H7 (cell line): ENCODE measurements at regions not wholly inside any gene's neighbourhood (a gene's known extent, or its start where the extent isn't known, plus 50 kb on each side); places are given as distances from the start of the nearest gene placed in this dataset.

Experiments used
- DNase-seq: peaks from one replicate; pipeline ENCODE4 v3.0.0; 2012
- H3K27me3 ChIP-seq: 2 replicates; pipeline ENCODE4 v1.6.0; 2011; ENCODE audit warnings: mild to moderate bottlenecking, low read length; ENCODE audit not compliant: control insufficient read depth, insufficient read depth
- H3K36me3 ChIP-seq: replicated peaks from 2 replicates; pipeline ENCODE4 v1.5.1; 2011; ENCODE audit warnings: low read length; ENCODE audit not compliant: control insufficient read depth, insufficient read depth
- H3K4me3 ChIP-seq: 2 replicates; pipeline ENCODE4 v1.5.1; 2011; ENCODE audit warnings: low read depth, mild to moderate bottlenecking, control low read depth, low read length, moderate library complexity; ENCODE audit not compliant: insufficient read depth

- no peak overlapping the region for H3K4me3 ChIP-seq
- H3K36me3 ChIP-seq, result no peaks in the 10 kb centered on the region
- DNase-seq, result no peak
- H3K27me3 ChIP-seq, result no peaks in the 10 kb centered on the region
Measured at GRCh38 chr9:91024841-91025240, 223.2 kb downstream of the SYK start.

GRCh38 chr9:91025856-91026255 lies 224.2 kb downstream of the SYK start:
- H3K4me3 ChIP-seq, result no peak overlapping the region
- H3K27me3 ChIP-seq, result no peaks in the 10 kb centered on the region
- H3K36me3 ChIP-seq, result no peaks in the 10 kb centered on the region
- no peak for DNase-seq

- no peak for DNase-seq
- Histone ChIP-seq H3K36me3 (no peaks in the 10 kb centered on the region), H3K27me3 (no peaks in the 10 kb centered on the region), H3K4me3 (no peak overlapping the region)
Measured at GRCh38 chr9:91026266-91026665, 224.6 kb downstream of the SYK start.

GRCh38 chr9:91027005-91027404 lies 225.4 kb downstream of the SYK start:
- no peak for DNase-seq
- H3K4me3 ChIP-seq, result no peak overlapping the region
- H3K27me3 ChIP-seq, result no peaks in the 10 kb centered on the region
- H3K36me3 ChIP-seq, result no peaks in the 10 kb centered on the region

- Histone ChIP-seq H3K4me3 (no peak overlapping the region), H3K36me3 (no peaks in the 10 kb centered on the region), H3K27me3 (no peaks in the 10 kb centered on the region)
- DNase-seq, result no peak
Measured at GRCh38 chr9:91028166-91028827, 226.7 kb downstream of the SYK start.

GRCh38 chr9:91029650-91030361 lies 228.2 kb downstream of the SYK start:
- no peaks in the 10 kb centered on the region for H3K27me3 ChIP-seq
- H3K36me3 ChIP-seq, result no peaks in the 10 kb centered on the region
- DNase-seq, result no peak
- no peak overlapping the region for H3K4me3 ChIP-seq

GRCh38 chr9:91032121-91032531 lies 230.5 kb downstream of the SYK start:
- Histone ChIP-seq H3K4me3 (no peak overlapping the region), H3K36me3 (no peaks in the 10 kb centered on the region), H3K27me3 (no peaks in the 10 kb centered on the region)
- DNase-seq, result no peak

- DNase-seq, result no peak
- Histone ChIP-seq H3K36me3 (no peaks in the 10 kb centered on the region), H3K4me3 (no peak overlapping the region), H3K27me3 (no peaks in the 10 kb centered on the region)
Measured at GRCh38 chr9:91033270-91033669, 231.7 kb downstream of the SYK start.

- Histone ChIP-seq H3K27me3 (no peaks in the 10 kb centered on the region), H3K36me3 (no peaks in the 10 kb centered on the region), H3K4me3 (no peak overlapping the region)
- DNase-seq, result peak; percentile 67
Measured at GRCh38 chr9:91033797-91034196, 232.2 kb downstream of the SYK start.

- no peak for DNase-seq
- no peak overlapping the region for H3K4me3 ChIP-seq
- H3K27me3 ChIP-seq, result no peaks in the 10 kb centered on the region
- no peaks in the 10 kb centered on the region for H3K36me3 ChIP-seq
Measured at GRCh38 chr9:91034521-91034920, 232.9 kb downstream of the SYK start.

- H3K36me3 ChIP-seq, result no peaks in the 10 kb centered on the region
- no peak for DNase-seq
- no peaks in the 10 kb centered on the region for H3K27me3 ChIP-seq
- no peak overlapping the region for H3K4me3 ChIP-seq
Measured at GRCh38 chr9:91034976-91035824, 233.6 kb downstream of the SYK start.

- DNase-seq, result no peak
- H3K27me3 ChIP-seq, result no peaks in the 10 kb centered on the region
- H3K36me3 ChIP-seq, result no peaks in the 10 kb centered on the region
Measured at GRCh38 chr9:91035825-91036208, 234.2 kb downstream of the SYK start.

GRCh38 chr9:91036356-91036755 lies 234.7 kb downstream of the SYK start:
- Histone ChIP-seq H3K4me3 (no peak overlapping the region), H3K27me3 (no peaks in the 10 kb centered on the region), H3K36me3 (no peaks in the 10 kb centered on the region)
- DNase-seq, result no peak

More at GRCh38 chr9:91035825-91036208, 234.2 kb downstream of the SYK start:
- no peak overlapping the region for H3K4me3 ChIP-seq

- Histone ChIP-seq H3K4me3 (no peak overlapping the region), H3K36me3 (no peaks in the 10 kb centered on the region), H3K27me3 (no peaks in the 10 kb centered on the region)
- DNase-seq, result peak; percentile 86
Measured at GRCh38 chr9:91036826-91037510, 235.3 kb downstream of the SYK start.
